ENCODE measurements at regions not wholly inside any gene's neighbourhood (a gene's known extent, or its start where the extent isn't known, plus 50 kb on each side); places are given as distances from the start of the nearest gene placed in this dataset.

GRCh38 chr18:60172030-60172429 lies 200.5 kb downstream of the MC4R start:
- TF ChIP-seq CTCF (IDR thresholded peaks at IDR 0.05; ENCODE audit: insufficient read depth, low read length, poor library complexity, severe bottlenecking) (no peak), EZH2phosphoT487 (conservative IDR thresholded peaks at IDR 0.05; ENCODE audit: low read length) (no peak)
